HG03342 (cell line): ENCODE measurements at regions not wholly inside any gene's neighbourhood (a gene's known extent, or its start where the extent isn't known, plus 50 kb on each side); places are given as distances from the start of the nearest gene placed in this dataset.

Experiments
- ATAC-seq: cut with Tn5 transposase; IDR thresholded peaks from one replicate; pipeline ENCODE4 v1.9.1; 2021; ENCODE audit warnings: mild to moderate bottlenecking, moderate library complexity; ENCODE audit not compliant: unreplicated experiment

DNA sequence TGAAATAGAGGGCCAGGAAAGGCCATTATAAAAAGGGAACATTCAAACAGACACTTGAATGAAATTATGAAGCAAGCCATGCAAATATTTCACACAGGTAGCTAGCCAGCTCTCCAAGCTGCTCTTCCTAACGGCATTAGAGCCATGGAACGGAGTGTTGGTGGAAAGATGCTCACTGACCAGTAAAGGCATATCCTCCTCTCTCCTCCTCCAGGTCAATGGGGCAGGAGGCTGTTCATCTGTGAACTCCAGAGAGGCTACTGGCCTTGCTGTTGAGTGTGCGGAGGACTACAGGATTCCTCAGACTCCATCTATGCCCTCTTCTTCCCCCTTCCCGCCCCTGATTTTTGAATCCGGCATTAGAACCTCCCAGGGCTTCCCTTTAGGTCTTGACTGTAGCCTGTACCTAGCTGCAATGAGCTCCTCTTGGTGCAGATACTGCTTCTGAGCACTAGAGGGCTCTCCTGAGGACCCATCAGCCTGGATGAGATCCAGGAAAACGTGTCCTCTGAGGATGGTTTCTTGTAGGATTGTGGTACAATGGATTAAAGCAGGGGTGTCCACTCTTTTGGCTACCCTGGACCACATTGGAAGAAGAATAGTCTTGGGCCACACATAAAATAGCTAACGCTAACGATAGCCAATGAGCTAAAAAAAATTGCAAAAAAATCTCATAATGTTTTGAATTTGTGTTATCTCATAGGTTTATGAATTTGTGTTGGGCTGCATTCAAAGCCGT, 162.2 kb downstream of the SREK1 start:
- peak; percentile 76 for ATAC-seq

DNA sequence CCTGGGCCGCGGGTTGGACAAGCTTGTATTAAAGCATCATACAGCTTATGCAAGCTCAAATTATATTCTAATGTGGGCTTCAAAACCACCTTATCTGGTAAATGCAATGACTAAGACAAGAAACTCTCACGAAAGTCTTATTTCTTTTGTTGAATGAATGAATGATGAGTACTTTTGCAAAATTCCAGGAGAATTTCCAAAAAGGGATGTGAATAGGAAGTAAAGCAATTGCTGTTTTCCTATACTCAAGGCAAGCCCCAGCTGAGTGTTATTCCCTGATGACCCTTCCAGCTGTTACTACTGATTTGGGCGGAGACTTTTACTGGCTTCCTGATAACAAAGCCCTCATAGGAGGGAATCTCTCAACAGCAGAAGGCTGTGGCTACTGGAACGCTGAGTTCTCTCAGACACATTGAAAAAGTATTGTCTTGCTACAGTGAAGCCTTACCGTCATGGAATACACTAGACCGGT, 162.8 kb downstream of the SREK1 start:
- ATAC-seq = no peak

DNA sequence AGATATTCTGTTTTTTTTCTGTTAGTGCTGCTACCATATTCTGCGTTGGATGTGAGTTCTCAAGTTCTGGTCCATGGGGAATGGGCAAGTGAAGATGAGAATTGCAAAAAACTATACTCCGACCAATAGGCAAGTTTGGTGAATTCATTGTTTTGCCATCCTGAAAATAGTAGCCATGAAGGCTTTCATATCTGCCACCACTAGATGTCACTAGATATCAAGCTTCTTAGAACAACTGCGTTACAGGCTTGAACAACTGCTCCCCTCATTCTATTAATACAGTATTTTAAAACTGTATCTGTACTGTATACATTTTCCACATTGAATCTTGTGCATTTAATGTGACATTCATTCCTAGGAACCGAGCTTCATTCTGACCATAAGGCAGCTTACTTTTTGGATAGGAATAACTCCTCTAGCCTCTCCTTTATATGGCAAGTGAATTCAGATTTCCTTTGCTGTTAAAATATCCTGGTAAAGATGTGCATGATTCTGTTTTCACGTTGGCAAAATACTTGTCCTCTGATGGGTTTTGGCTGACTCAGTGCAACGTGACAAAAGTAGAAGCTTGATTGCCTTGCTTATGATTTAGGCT, 163.6 kb downstream of the SREK1 start:
- peak; percentile 68 for ATAC-seq

DNA sequence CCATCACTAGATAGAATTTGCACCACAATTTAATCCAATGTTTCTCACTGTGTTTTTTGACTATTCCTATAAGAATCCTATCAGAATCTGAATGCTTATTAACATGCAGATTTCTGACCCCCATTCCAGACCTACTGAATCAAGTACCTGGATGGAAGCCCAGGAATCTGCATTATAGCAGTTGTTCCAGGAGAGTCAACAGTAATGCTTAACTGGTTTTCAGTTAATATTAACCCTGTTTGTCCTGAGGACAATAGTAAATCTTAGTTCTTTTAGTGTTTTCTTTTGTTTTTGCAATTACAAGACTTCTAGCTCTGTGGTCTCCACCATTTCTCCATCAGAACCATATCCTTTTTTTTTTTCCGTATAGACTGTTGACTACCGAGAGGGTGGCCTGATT, 168.2 kb downstream of the SREK1 start:
- ATAC-seq = no peak

DNA sequence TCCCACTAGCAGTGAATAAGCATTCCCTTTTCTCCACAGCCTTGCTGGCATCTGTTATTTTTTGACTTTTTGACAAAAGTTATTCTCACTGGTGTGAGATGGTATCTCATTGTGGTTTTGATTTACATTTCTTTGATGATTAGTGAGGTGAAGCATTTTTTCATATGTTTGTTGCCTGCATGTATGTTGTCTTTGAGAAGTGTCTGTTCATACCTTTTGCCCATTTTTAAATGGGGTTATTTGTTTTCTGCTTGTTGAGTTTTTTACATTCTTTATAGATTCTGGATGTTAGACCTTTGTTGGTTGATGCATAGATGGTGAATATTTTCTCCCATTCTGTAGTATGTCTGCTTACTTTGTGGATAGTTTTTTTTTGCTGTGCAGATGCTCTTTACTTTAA, 171.7 kb downstream of the SREK1 start:
- no peak for ATAC-seq

DNA sequence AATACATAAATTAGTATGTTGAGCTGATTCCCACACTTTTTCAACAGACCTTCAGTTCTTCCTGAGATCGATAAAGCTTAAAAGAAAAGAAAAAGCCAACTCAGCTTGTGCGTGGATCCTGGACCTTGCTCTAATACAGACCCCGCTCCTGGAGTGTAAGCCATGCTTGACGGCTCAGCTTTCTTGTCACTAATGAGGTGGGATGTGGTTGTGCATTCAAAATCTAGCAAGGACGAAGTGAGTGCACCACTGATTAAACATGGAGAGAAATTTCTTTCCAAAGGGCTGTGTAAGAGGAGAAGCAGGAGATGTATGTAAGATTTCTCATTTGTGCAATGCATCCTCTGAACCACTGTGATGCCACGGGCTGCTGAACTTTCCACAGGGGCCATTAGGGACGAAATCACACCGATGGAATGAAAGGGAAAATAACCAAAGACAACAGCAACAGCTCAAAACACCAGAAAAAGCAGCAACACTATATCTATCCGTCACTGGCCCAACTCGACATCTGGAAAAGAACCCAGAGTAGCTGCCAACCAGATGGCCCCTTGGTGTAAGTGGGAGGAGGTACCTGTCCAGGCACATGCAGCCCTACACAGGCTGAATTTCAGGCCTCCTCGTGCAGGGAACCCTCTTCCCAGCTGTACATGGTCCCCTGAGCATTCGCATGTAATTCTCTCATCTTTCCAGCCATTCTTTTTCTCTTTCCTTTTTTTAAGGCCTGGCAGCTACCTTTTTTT, 178.9 kb downstream of the SREK1 start:
- no peak for ATAC-seq

DNA sequence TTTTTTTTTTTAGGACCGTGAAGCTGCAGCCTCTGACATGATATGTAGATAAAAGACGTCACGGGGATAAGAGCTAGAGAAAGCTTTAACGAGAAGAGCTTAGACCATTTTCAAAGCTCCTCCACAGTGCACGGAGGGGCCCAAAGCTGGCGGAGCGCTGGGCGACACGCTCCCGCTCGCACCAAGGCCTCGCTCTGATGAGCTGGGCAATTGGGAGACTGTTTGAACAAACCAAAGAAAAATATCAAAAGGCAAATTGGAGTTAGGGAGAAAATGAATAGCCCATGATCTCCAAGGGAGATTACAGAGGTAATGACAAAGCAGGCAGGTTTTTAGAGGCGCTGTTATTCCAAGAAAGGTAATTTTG, 179.4 kb downstream of the SREK1 start:
- ATAC-seq = no peak

DNA sequence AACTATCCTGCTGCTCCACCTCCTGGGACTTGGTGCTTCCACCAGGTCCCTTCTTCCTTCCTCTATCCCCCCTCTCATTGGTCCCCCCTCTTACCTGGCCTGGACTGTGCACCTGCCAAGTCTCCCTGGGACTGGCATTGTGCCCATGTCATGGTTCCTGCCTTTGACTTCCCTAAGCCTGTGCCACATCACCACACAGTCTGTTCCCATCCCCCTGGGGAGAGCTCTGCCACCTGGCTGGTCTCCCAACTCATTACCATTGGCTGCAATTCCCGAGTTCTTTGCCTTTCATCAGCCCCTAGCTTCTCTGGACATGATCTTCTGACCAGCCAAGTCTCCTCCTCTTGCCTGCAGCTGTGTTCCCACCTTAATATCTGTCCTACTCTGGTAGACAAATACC, 180.3 kb downstream of the SREK1 start:
- no peak for ATAC-seq

DNA sequence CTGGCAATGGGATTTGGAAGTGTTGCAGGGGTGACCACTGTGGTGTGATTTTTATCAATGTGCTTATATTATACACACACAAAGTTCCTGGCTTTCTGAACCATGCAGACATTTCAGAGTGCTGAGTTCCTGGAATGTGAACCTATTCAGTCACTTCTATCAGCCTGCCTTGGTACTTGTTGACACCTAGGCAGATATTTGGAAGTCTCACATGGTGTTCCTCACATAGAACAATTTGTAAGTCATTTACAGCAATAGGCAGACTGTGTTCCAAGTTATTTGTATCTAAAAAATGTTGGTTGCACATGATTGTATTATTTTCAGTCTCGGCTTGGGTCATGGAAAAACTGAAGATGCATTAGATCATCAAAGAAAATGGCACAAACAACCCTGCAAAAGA, 182.2 kb downstream of the SREK1 start:
- no peak for ATAC-seq

DNA sequence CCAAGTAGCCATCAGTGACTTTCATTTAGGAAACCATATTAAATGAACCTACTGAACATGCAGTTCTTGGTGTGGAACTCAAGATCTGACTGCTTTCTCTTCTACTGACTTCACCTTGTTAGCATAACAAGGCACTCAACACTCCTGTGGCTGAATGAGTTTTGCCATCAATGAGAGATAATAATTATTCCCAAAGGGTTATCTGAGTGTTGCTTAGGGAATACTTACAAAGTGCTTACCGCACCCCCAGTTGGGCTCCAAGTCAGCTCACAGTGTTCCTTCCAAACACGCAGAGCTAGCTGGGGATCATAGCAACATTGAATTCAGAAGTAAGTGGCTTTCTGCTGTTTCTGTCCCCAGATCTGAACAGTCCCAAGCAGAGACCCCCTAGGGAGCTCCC, 182.9 kb downstream of the SREK1 start:
- ATAC-seq = no peak

DNA sequence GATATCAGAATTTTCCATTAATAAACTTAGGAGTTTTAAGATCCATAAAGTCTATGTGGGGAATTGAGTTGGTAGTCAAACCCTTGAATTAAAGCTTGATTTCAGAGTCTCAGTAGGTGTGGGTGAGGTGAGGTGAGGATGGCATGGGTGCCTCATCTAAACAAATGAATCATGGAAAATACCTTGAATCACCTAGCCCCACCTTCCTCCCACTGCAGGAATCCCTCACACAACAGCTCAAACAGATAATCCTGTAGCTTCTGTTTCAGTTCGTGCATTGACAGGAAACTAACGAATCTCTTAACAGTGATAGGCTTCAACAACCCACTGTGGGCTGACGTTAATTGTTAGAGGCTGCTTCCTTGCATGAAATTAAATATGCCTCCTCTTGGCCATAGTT, 185.0 kb downstream of the SREK1 start:
- ATAC-seq = no peak

DNA sequence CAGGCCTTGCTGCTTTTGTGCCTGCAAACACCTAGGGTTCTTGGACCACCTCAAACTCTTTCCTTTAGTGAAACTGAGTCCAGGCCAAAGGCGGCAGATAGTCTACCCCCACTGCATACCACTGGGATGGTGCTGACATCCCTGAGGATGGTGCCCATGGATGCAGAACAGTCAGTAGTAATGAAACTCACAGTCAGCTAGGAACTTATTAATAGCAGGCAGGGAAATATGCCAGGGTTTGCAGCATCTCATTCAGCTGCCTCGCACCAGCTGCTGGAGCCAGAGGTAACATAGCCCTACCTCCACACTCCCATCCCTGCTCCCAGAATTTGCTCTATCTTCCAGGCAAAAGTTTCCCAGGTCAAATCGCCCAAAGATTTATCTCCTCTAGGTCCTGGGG, 189.1 kb downstream of the SREK1 start:
- ATAC-seq = no peak

DNA sequence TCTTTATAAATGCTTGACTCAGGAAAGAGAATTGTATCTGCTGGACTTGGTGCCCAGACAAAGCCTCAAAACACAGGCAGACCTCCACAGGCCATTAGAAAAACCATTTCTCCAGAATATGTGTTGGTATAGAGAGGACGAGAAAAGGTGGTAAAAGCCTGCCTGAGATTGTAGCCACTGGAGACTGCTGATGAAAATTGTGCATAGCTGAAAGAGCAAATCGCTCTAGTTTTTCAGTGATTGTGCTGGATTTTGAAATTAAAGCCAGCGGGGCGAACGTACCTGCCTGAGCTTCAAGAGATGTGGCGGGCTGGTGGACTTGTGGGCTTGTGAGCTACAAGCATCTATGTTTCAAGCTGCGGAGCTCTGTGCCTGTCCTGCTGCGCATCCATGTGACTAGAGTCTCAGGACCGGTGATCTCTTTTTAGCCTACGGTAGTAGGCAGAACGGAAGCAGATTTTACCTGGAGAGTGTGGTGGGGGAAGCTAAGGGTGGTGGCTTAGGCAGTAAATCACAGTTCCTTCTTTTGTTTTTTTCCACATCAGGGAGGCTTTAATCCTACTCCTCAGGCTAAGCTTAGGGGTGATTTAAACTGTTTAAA, 193.6 kb downstream of the SREK1 start:
- ATAC-seq = no peak

DNA sequence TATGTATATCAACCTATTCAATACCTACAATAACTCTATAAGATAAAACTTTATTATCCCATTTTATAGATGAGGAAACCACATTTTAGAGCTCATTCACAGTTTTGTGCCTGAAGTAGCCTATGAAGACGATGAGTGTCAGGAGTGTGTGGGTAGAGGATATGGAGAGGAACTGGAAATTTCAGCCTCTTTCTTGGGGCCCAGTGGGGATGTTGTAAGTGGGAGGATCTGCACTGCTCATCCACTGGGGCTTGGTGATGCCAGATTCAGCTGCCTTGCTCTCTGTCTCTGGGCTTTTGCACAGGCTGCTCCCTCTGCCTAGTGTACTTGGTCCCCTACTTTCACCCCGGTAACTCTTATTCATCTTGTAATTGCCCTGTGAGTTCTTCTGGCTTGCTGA, 194.7 kb downstream of the SREK1 start:
- ATAC-seq = no peak

DNA sequence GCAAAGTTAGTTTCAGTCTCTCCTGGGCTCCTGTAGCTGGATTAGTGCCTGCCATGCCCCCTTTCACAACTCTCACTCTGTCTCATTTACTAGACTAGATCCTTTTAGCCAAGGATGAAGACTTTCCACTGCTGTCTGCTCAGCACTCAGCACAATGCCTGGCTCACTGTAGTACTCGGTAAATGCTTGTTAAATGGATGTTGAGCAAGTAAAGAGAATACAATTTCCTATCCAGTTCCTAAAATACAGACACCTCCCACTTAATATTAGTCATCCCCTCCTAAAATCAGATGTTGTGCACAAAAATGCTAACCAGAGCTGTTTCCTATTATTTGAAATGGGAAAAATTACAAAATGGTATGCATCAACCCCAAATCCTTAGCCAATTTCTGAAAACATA, 195.8 kb downstream of the SREK1 start:
- ATAC-seq = no peak

DNA sequence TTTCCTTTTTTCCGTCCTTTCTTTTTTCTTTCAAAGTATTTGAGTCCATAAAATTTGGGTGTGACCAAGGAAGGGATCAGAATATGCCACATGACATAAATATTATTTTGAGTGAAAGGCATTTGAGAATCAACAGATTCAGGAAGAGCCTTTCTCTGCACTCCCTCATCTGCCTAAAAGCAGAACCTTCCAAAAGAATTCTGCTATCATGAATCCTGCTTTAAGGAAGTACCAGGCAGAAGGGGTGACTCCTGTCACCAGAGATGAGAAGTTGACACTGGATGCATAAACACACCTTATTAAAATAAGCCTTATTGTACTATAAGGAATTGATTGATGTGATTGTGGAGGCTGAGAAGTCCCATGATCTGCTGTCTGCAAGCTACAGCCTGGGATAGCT, 196.7 kb downstream of the SREK1 start:
- ATAC-seq = no peak

DNA sequence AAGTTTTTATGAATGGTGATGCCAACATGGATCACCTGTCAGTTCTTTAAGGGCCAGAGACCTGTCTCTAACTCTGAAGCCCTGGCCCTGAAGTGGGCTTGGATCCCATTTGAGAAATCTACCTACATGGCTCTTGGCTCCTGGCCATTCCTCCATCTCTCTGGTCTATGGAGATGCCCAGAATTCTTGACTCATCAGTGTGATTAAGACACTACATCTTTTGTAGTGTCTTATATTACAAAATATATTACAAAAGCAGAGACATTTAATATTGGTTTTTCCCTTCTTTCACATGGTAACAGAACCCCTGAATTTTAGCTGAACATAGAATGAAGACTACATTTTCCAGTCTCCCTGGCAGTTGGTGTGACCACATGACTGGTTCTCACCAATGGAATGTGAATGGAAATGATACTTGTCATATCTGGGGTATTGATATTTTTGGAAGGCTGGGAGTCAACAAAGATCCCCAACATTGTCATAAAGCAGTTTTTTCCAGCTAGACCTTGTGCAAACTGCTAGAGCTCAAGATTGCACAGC, 198.3 kb downstream of the SREK1 start:
- no peak for ATAC-seq

DNA sequence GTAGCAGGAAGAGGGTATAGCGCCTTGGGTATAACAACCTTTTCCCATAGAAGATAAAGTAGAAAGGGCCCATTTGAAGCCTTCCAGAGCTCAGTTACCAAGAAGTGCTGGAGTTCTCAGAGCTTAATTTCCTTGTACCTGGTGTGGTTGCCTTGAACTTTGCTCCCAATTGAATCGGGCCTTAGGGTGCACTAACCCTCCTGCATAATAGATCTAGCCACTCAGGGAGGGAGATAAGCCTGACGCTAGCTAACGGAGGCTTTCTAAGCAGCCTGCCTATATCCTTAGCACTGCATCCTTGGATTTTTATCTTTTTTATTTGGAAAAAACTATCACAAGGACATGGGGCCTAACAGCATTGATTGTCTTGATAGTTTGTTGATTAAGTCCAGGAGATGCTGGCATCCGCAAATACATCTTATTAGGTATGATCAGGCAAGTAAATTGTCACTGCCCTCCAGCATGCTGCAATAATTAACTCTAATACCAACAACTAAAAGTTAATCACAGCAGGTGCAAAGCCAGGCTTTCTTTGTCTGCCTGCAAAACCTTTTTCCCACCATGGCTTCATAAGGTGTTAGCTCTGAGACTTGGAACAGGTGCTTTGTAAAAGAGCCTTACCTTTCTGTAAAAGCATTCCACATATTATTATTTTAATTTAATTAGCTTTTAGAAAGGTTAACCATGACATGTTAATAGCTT, 199.4 kb downstream of the SREK1 start:
- ATAC-seq = no peak

DNA sequence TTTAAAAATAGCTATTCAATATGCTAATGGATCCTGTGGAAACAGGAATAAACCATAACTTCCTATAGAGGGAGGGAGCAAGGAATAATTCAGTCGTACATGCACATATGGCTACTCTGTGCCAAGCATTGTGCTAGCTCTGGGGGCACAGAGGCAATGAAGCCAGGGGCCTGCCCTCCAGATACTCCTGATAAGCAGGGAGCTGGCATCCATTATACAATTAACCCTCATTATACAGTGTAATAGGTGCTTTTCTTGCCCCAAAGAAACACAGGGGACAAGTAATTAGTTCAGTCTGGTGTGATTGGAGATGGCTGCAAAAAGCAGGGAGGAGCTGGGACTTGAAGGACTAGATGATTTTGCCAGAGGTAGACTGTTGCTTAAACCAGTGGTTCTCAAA, 200.4 kb downstream of the SREK1 start:
- no peak for ATAC-seq

DNA sequence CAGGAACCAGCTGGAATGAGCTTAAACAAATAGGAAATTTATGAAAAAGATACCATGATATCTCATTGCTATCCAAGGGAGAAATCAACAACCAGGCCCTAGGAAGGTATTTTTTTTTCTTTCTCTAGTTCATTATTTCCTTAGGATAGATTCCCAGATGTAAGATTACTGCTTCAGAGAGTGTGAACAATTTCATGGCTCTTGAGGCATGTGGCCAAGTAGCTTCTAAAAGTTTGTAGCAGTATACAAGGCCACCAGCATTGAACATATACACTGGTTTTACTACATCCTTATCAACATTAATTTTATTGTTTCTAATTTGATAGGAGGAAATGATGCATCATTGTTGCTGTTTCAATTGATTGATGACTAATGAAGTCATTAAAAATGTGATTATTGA, 201.2 kb downstream of the SREK1 start:
- no peak for ATAC-seq

DNA sequence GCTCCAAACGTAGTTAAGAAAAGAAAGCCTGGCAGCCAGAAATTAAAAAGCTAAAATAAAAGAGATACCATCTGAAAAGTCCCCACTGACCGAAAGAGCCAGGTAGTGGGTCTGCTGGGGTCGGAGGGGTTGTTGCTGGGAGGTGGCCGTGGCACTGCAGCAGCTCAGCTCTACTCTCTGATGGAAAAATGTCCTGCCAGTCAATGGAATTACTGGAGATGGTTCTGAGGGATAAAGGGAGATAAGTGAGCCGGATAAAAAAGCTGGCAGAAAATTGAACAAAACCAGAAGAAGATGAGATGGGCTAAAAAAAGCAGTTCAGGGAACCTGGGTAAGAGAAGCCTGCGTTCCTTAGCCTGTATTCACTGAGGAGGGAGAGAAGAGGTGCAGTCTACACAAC, 202.8 kb downstream of the SREK1 start:
- no peak for ATAC-seq
